ENCODE measurements at regions not wholly inside any gene's neighbourhood (a gene's known extent, or its start where the extent isn't known, plus 50 kb on each side); places are given as distances from the start of the nearest gene placed in this dataset.

- Histone ChIP-seq H3K4ac (ENCODE audit: low read depth, low read length) (no peak overlapping the region), H3K79me1 (ENCODE audit: insufficient read depth, low read depth, low read length, poor library complexity, severe bottlenecking) (no peaks in the 10 kb centered on the region), H2BK15ac (ENCODE audit: low read depth, low read length) (no peak overlapping the region), H4K91ac (ENCODE audit: insufficient read length, low read depth, low read length) (no peak overlapping the region), H4K8ac (replicated peaks; ENCODE audit: insufficient read length, low read depth, low read length) (no peak overlapping the region), H3K14ac (ENCODE audit: insufficient read depth, low read length) (no peak overlapping the region), H4K20me1 (ENCODE audit: control insufficient read depth, insufficient read depth, insufficient read length) (no peaks in the 10 kb centered on the region), H3T11ph (ENCODE audit: low read length) (no peak overlapping the region), H2AFZ (ENCODE audit: low read length) (no peak overlapping the region), H3K4me2 (ENCODE audit: insufficient read depth, insufficient read length, low read length) (no peak overlapping the region), H3K27me3 (ENCODE audit: insufficient read depth, low read length) (no peaks in the 10 kb centered on the region; the same call in 1 of the 2 replicates), H2BK20ac (ENCODE audit: low read depth, low read length, poor library complexity, severe bottlenecking) (no peak overlapping the region), H2BK120ac (ENCODE audit: low read depth, low read length, poor library complexity, severe bottlenecking) (no peak overlapping the region), H2BK12ac (ENCODE audit: insufficient read length, low read depth, low read length) (no peak overlapping the region), H2BK5ac (ENCODE audit: insufficient read length, low read length) (no peak overlapping the region), H3K9me3 (ENCODE audit: control insufficient read depth, low read depth, low read length) (no peaks in the 10 kb centered on the region), H3K27ac (ENCODE audit: insufficient read length, low read depth, low read length) (no peak overlapping the region), H3K18ac (ENCODE audit: insufficient read length, low read depth, low read length) (no peak overlapping the region), H2AK5ac (ENCODE audit: insufficient read length, low read length) (no peak overlapping the region), H3K79me2 (ENCODE audit: insufficient read depth, low read length) (no peaks in the 10 kb centered on the region), H4K5ac (ENCODE audit: insufficient read length, low read depth, low read length) (no peak overlapping the region), H3K4me1 (ENCODE audit: insufficient read depth, low read length) (no peaks in the 10 kb centered on the region), H3K56ac (ENCODE audit: insufficient read length, low read depth, low read length) (no peak overlapping the region), H3K23ac (ENCODE audit: insufficient read length, low read depth, low read length) (no peak overlapping the region), H3K23me2 (ENCODE audit: insufficient read length, low read depth, low read length, poor library complexity, severe bottlenecking) (no peaks in the 10 kb centered on the region), H3K9ac (ENCODE audit: extremely low read depth, insufficient read length, low read length) (no peak overlapping the region)
- H3K27ac Mint-ChIP-seq, result no peak overlapping the region
- no CpG with 5 or more reads among the region's 6 CpGs for WGBS (ENCODE audit: extremely low coverage, insufficient read length, low lambda C conversion rate)
- H3K27me3 Mint-ChIP-seq (ENCODE audit: low read depth), result peaks cover 75% of the 10 kb centered on the region
- peak; percentile 10 for DNase-seq
- no peaks in the 10 kb centered on the region for H3K9me3 Mint-ChIP-seq
- peaks cover 0 to 5% of the 10 kb centered on the region in 2 experiments; a peak in 1 of 4 replicates for H3K4me1 Mint-ChIP-seq
- H3K4me3 Mint-ChIP-seq, result no peak overlapping the region
- no peak for TF ChIP-seq CTCF (conservative IDR thresholded peaks at IDR 0.05)
- no peaks in the 10 kb centered on the region for H3K36me3 Mint-ChIP-seq (ENCODE audit: insufficient read depth in 1 of 3, low read depth in 3 of 3)
Measured at GRCh38 chr1:47663286-47663685, 225.4 kb downstream of the FOXD2 start.

All from H9 (cell line).